Keratinocyte (primary cell): ENCODE measurements at regions not wholly inside any gene's neighbourhood (a gene's known extent, or its start where the extent isn't known, plus 50 kb on each side); places are given as distances from the start of the nearest gene placed in this dataset.
A peak's percentile ranks its signal among the peaks of the same experiment; 100 is the strongest.

Experiments used
- DNase-seq: peaks from one replicate; pipeline ENCODE4 v3.0.0-alpha.2; 2011; ENCODE audit warnings: low read depth, missing footprints, low spot score
- FAIRE-seq: peaks from 2 replicates; lab custom pipeline; 2011; peaks lifted over from hg19 to GRCh38; lab: Jason Lieb, UNC
- H2AFZ ChIP-seq: 2 replicates; pipeline ENCODE4 v1.6.0; 2012; ENCODE audit warnings: low read length, control low read depth, inconsistent platforms; ENCODE audit not compliant: control insufficient read depth
- H3K27ac ChIP-seq: 2 replicates; pipeline ENCODE4 v1.5.1; 2011; ENCODE audit warnings: low read length; ENCODE audit not compliant: control insufficient read depth, insufficient read depth
- H3K27me3 ChIP-seq: 3 replicates; pipeline ENCODE4 v1.6.0; 2011; ENCODE audit warnings: low read length; ENCODE audit not compliant: control insufficient read depth, insufficient read depth; ENCODE audit errors: extremely low read depth
- H3K36me3 ChIP-seq, 2 experiments: 2 replicates in 1 of 2; 3 replicates in 1 of 2; pipeline ENCODE4 v1.5.1; 2011; ENCODE audit warnings: low read length in 2 of 2, mild to moderate bottlenecking in 1 of 2; ENCODE audit not compliant: control insufficient read depth in 2 of 2, insufficient read depth in 2 of 2; ENCODE audit errors: extremely low read depth in 1 of 2
- H3K4me1 ChIP-seq: 3 replicates; pipeline ENCODE4 v1.5.1; 2011; ENCODE audit warnings: low read length; ENCODE audit not compliant: control insufficient read depth, insufficient read depth; ENCODE audit errors: extremely low read depth
- H3K4me2 ChIP-seq: 3 replicates; pipeline ENCODE4 v1.6.0; 2011; ENCODE audit warnings: low read depth, low read length; ENCODE audit not compliant: control insufficient read depth, insufficient read depth; ENCODE audit errors: extremely low read depth
- H3K4me3 ChIP-seq, 3 experiments: fragments of 200-600 bp in 1 of 3; sonication (generic) in 1 of 3; 2 replicates in 2 of 3; 3 replicates in 1 of 3; pipeline ENCODE4 v1.5.1; 2011 to 2016; ENCODE audit warnings: low read length in 3 of 3, mild to moderate bottlenecking in 3 of 3, control low read depth in 2 of 3, inconsistent platforms in 1 of 3, low read depth in 1 of 3, mixed read lengths in 1 of 3, mixed run types in 1 of 3, moderate library complexity in 1 of 3; ENCODE audit not compliant: control insufficient read depth in 2 of 3, insufficient read depth in 2 of 3; ENCODE audit errors: extremely low read depth in 1 of 3
- H3K79me2 ChIP-seq: 2 replicates; pipeline ENCODE4 v1.6.0; 2012; ENCODE audit warnings: low read length; ENCODE audit not compliant: control insufficient read depth, insufficient read depth
- H3K9ac ChIP-seq: 3 replicates; pipeline ENCODE4 v1.6.0; 2011; ENCODE audit warnings: low read length; ENCODE audit not compliant: control insufficient read depth, insufficient read depth; ENCODE audit errors: extremely low read depth
- H3K9me1 ChIP-seq: 3 replicates; pipeline ENCODE4 v1.6.0; 2011; ENCODE audit warnings: low read length; ENCODE audit not compliant: control insufficient read depth, insufficient read depth; ENCODE audit errors: extremely low read depth
- H3K9me3 ChIP-seq: 2 replicates; pipeline ENCODE4 v1.5.1; 2012; ENCODE audit warnings: low read depth, low read length; ENCODE audit not compliant: control insufficient read depth
- H4K20me1 ChIP-seq: 3 replicates; pipeline ENCODE4 v1.6.0; 2011; ENCODE audit warnings: low read length; ENCODE audit not compliant: control insufficient read depth, insufficient read depth; ENCODE audit errors: extremely low read depth
- CTCF ChIP-seq, 3 experiments: IDR thresholded peaks in 1 of 3; conservative IDR thresholded peaks in 1 of 3; optimal IDR thresholded peaks in 1 of 3; 2 replicates in 2 of 3; 3 replicates in 1 of 3; pipeline versions ENCODE3 to v1.5.1; 2011; ENCODE audit warnings: low read length in 3 of 3, mild to moderate bottlenecking in 3 of 3, moderate library complexity in 2 of 3, control low read depth in 1 of 3, inconsistent platforms in 1 of 3; ENCODE audit not compliant: insufficient read depth in 2 of 3; ENCODE audit errors: extremely low read depth in 1 of 3
- EZH2 ChIP-seq: IDR thresholded peaks from one replicate; pipeline ENCODE4 v1.6.1; 2012; ENCODE audit warnings: inconsistent platforms, mild to moderate bottlenecking, low read length, moderate library complexity
- dilution Hi-C: fragments of 300-500 bp; cut with MboI; formaldehyde crosslinking; loops from one replicate; pipeline ENCODE4 v1.7.0; 2020; ENCODE audit warnings: low sequenced_read_pairs; ENCODE audit not compliant: extremely low pct_ligation_motif_present

DNA sequence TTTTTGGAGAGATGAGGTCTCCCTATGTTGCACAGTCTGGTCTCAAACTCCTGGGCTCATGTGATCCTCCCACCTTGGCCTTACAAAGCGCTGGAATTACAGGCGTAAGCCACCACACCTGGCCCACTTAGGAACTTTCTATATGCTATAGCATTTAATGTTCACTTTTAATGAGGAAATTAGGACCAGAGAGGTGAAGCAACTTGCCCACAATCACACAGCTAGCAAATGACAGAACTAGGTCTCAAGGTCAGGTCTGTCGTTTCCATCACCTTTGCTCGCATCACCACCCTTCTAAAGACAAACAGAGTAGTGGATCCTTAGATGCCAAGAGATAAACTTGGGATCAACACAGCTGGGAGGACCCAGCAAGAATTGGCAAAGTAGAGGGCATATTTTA is 381.7 kb downstream of the CD83 start:
- no peak overlapping the region for H3K9ac ChIP-seq
- DNase-seq (no peak), FAIRE-seq (no peak)
- dilution Hi-C loops, result no loop called here
- no peaks in the 10 kb centered on the region for H3K9me3 ChIP-seq
- TF ChIP-seq EZH2, result no peak
- no peaks in the 10 kb centered on the region for H3K9me1 ChIP-seq
- H3K79me2 ChIP-seq, result no peaks in the 10 kb centered on the region
- H2AFZ ChIP-seq, result no peak overlapping the region
- peak overlapping the region; percentile 59 for H3K4me2 ChIP-seq
- H3K4me3 ChIP-seq, result no peak overlapping the region
- no peaks in the 10 kb centered on the region for H4K20me1 ChIP-seq
- no peaks in the 10 kb centered on the region for H3K36me3 ChIP-seq
- no peaks in the 10 kb centered on the region for H3K27me3 ChIP-seq
- peaks cover 20% of the 10 kb centered on the region for H3K4me1 ChIP-seq
- H3K27ac ChIP-seq, result no peak overlapping the region

- peak overlapping the region; percentile 59 for H3K4me2 ChIP-seq
- H3K27ac ChIP-seq, result no peak overlapping the region
- dilution Hi-C loops, result no loop called here
- H3K9me1 ChIP-seq, result no peaks in the 10 kb centered on the region
- no peak overlapping the region for H2AFZ ChIP-seq
- no peaks in the 10 kb centered on the region for H4K20me1 ChIP-seq
- H3K9me3 ChIP-seq, result no peaks in the 10 kb centered on the region
- DNase-seq, result no peak
- H3K79me2 ChIP-seq, result no peaks in the 10 kb centered on the region
- no peak overlapping the region for H3K4me3 ChIP-seq
- FAIRE-seq, result peak; percentile 97
- H3K9ac ChIP-seq, result no peak overlapping the region
- no peaks in the 10 kb centered on the region for H3K36me3 ChIP-seq
- TF ChIP-seq CTCF (optimal IDR thresholded peaks at IDR 0.05 in 1 of 3, IDR thresholded peaks at IDR 0.05 in 1 of 3, conservative IDR thresholded peaks at IDR 0.05 in 1 of 3; ENCODE audit: extremely low read depth in 1 of 3, insufficient read depth in 2 of 3, low read length in 3 of 3), result peak in 1 of 3 experiments; percentile 24
- TF ChIP-seq EZH2, result no peak
- peaks cover 20% of the 10 kb centered on the region for H3K4me1 ChIP-seq
- no peaks in the 10 kb centered on the region for H3K27me3 ChIP-seq
Measured at GRCh38 chr6:14499841-14500240, 382.3 kb downstream of the CD83 start.

DNA sequence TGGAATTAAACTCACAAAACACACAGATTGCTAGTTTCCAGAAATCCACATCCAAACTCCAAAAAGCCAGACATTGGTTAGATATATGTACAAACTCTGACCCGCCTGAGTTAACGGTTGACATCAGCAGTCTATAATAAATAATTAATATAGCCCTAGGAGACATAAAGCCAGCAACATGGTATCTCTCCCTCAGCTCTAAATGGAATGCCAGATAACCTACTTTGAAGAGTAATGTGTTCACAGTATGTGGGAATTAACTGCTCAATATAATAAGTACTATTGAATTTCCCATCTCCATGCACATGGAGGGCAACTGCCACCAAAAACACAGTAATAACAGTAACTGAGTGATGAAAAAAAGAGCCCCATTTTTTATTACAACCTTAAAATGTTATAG is 383.2 kb downstream of the CD83 start:
- no peaks in the 10 kb centered on the region for H3K36me3 ChIP-seq
- no peaks in the 10 kb centered on the region for H3K27me3 ChIP-seq
- H4K20me1 ChIP-seq, result no peaks in the 10 kb centered on the region
- H3K9me3 ChIP-seq, result no peaks in the 10 kb centered on the region
- no peak overlapping the region for H3K9ac ChIP-seq
- no peak overlapping the region for H3K27ac ChIP-seq
- H3K9me1 ChIP-seq, result no peaks in the 10 kb centered on the region
- peaks cover 20% of the 10 kb centered on the region for H3K4me1 ChIP-seq
- DNase-seq (no peak), FAIRE-seq (no peak)
- no peak overlapping the region for H3K4me2 ChIP-seq
- H3K79me2 ChIP-seq, result no peaks in the 10 kb centered on the region
- TF ChIP-seq CTCF (optimal IDR thresholded peaks at IDR 0.05 in 1 of 3, IDR thresholded peaks at IDR 0.05 in 1 of 3, conservative IDR thresholded peaks at IDR 0.05 in 1 of 3; ENCODE audit: extremely low read depth in 1 of 3, insufficient read depth in 2 of 3, low read length in 3 of 3), result no peak
- TF ChIP-seq EZH2, result no peak
- no peak overlapping the region for H3K4me3 ChIP-seq
- dilution Hi-C loops, result no loop called here
- H2AFZ ChIP-seq, result no peak overlapping the region
